22Rv1 (cell line): ENCODE measurements at regions not wholly inside any gene's neighbourhood (a gene's known extent, or its start where the extent isn't known, plus 50 kb on each side); places are given as distances from the start of the nearest gene placed in this dataset.
A peak's percentile ranks its signal among the peaks of the same experiment; 100 is the strongest.

Source experiments
- H3K27ac ChIP-seq: fragments of 450-650 bp; 2 replicates; pipeline ENCODE4 v1.5.1; 2017
- ZFX ChIP-seq: fragments of 450-650 bp; IDR thresholded peaks from 2 replicates; pipeline ENCODE4 v1.6.1; 2017; ENCODE audit warnings: antibody characterized with exemption, borderline replicate concordance
- TF ChIP-seq, protein P1 (sequence below): fragments of 450-650 bp; IDR thresholded peaks from 2 replicates; pipeline ENCODE4 v1.5.1; 2017; ENCODE audit warnings: mild to moderate bottlenecking

DNA sequence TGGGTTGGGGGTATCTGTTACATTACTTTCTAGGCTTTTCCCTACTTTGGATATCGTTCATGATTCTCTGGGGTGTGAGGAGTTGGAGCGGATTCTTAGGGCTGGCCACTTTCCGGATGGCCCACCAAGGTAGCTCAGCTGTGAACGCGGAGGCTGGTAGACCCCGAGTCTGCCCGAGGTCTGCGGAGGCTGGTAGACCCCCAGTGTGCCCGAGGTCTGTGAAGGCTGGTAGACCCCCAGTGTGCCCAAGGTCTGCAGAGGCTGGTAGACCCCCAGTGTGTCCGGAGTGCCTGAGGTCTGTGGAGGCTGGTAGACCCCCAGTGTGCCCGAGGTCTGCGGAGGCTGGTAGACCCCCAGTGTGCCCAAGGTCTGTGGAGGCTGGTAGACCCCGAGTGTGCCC is 99.2 kb upstream of the ZNF469 start:
- TF ChIP-seq ZFX, result no peak
- TF ChIP-seq, protein P1, sequence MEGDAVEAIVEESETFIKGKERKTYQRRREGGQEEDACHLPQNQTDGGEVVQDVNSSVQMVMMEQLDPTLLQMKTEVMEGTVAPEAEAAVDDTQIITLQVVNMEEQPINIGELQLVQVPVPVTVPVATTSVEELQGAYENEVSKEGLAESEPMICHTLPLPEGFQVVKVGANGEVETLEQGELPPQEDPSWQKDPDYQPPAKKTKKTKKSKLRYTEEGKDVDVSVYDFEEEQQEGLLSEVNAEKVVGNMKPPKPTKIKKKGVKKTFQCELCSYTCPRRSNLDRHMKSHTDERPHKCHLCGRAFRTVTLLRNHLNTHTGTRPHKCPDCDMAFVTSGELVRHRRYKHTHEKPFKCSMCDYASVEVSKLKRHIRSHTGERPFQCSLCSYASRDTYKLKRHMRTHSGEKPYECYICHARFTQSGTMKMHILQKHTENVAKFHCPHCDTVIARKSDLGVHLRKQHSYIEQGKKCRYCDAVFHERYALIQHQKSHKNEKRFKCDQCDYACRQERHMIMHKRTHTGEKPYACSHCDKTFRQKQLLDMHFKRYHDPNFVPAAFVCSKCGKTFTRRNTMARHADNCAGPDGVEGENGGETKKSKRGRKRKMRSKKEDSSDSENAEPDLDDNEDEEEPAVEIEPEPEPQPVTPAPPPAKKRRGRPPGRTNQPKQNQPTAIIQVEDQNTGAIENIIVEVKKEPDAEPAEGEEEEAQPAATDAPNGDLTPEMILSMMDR, result no peak
- H3K27ac ChIP-seq, result no peak overlapping the region

DNA sequence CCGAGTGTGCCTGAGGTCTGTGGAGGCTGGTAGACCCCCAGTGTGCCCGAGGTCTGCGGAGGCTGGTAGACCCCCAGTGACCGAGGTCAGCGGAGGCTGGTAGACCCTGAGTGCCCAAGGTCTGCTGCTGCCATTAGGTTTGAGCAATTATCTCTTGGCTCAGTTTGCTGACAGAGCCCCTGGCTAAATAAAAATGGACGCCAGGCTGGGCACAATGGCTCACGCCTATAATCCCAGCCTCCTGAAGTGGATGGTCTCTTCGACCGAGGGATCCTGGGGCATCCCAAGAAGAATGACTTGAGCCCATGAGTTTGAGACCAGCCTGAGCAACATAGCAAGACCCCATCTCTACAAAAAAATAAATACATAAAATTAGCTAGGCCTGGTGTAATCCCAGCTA is 98.7 kb upstream of the ZNF469 start:
- no peak overlapping the region for H3K27ac ChIP-seq
- TF ChIP-seq, protein P1, result no peak
- TF ChIP-seq ZFX, result no peak

DNA sequence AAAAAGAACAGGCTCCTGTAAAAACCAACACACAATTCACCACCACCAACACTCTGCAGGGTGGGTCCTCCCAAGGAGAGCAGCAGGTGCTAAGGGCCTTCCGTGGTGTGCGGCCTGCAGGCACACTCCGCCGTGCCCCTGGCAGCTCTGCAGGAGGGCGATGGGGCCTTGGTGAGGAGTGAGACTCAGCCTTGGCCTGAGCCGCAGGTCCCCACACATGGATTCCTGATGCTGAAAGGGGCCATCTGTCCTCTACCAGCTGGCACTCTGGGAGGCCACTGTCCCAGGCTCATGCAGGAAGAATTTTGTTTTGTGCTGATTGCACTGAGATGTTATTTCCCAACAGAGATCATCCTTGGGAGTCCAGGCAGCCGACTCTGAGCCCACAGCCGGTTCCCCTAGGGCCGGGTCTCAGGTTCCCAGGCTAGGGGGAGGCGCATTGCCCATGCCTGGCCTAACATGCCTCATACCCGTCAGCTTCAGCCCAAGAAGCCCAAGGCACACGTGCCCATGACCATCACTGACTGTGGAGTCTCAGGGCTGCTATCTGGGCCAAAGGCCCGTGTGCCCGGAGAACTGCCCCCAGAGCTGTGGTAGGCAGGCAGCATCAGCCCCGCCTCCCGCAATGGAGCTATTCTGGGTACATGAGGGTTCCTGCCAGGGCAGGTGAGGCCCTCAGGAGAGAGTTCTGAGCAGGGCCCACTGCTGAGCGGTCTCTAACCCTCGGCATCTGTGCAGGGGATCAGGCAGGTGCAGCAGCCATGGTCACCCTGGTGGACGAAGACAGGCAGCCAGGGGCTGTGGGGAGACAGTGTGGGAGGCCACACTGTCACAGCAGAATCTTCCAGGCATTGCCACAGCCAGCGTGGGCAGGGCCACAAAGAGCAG is 97.9 kb upstream of the ZNF469 start:
- no peak overlapping the region for H3K27ac ChIP-seq
- TF ChIP-seq ZFX, result no peak
- TF ChIP-seq, protein P1, result no peak

DNA sequence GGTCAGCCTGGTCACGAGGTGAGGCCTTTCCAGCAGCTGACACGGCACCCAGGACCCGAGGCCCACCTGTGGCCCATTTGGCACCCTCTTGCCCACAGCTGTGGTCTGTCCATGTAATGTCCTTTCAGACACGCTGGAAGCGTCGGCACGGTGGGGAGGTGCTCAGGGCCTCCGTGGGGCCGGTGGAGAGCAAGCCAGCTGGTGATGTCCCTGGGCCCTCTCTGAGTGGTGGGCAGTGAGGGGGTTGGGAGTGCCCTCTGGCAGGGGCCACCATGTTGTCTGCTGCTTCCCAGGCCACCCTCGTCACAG is 97.3 kb upstream of the ZNF469 start:
- TF ChIP-seq ZFX, result no peak
- TF ChIP-seq, protein P1, result no peak
- no peak overlapping the region for H3K27ac ChIP-seq

DNA sequence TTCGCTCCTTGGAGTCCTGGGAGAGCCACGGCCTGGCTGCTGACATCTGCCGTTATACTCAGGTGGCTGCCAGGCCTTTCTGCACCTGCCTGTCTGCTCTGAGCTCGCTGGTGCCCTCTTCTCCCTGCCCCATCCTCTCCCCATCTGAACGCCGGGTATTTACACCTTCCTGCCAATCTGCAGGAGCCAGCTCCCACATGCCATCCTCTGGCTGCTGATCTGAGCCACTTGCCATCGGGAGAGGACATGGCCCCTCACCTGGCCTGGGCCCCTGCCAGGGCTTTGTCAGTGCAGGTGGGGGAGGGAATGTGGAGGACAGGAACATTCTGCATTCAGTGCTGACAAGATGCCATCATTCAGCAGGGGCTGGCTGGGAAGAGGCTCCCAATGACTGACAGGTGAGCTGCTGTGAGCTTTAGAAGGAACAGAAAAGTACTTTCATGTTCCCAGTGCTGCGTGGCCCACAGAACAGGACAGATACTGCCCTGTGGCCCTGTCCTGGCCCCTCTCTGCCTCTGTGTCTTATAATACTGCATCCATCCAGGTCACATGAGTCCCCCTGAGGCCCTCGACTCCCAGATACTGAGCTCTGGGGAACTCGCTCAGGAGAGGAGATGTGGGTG is 96.3 kb upstream of the ZNF469 start:
- H3K27ac ChIP-seq, result no peak overlapping the region
- no peak for TF ChIP-seq ZFX
- TF ChIP-seq, protein P1, result no peak

DNA sequence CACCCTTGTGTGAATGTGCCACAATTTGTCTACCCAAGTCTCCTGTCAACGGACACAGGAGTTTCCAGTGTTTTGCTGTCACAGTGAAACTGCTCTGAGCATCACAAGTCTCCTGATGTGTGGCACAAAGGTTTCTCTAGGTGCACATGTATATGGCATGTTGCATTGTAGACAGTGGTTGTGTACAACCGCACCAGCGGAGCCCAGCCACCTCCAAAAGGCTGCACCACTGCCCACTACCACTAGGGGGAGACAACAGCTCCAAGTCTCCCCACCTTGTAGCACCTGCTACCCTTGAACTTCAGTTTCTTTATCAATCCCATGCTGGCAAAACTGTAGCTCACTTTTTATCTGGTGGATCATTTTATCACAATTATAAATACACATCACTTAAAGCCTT is 95.5 kb upstream of the ZNF469 start:
- TF ChIP-seq, protein P1, result peak; percentile 77
- TF ChIP-seq ZFX, result no peak
- H3K27ac ChIP-seq, result no peak overlapping the region

DNA sequence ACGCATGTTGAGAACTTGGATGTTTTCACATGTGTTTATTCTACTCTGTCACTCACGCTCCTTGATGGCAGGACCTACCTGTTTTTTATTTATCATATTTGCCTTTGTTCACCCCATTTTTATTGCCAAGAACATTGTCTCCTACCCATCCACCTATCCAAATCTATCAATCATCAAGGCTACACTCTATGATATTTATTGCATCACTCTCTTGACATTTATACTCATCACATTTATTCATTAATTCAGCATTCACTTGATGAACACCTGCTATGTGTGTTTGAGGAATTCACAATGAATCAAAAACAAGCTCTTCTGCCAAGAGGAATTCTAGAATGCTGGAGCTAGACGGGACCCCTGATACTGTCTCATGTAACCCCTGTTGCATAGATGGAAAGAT is 94.5 kb upstream of the ZNF469 start:
- TF ChIP-seq, protein P1, result no peak
- no peak for TF ChIP-seq ZFX
- H3K27ac ChIP-seq, result no peak overlapping the region
